ENCODE measurements at regions not wholly inside any gene's neighbourhood (a gene's known extent, or its start where the extent isn't known, plus 50 kb on each side); places are given as distances from the start of the nearest gene placed in this dataset.

GRCh38 chr4:8737601-8738279, 133.9 kb downstream of the HMX1 start:
- no peak overlapping the region for H3K27ac ChIP-seq (ENCODE audit: low read depth in 1 of 2, low read length in 2 of 2)
- no peaks in the 10 kb centered on the region for H3K4me1 Mint-ChIP-seq
- 90% methylated on average over 18 of the region's 23 CpGs for WGBS (ENCODE audit: insufficient coverage)
- no peaks in the 10 kb centered on the region for H4K20me1 ChIP-seq (ENCODE audit: insufficient read depth, low read length)
- peaks cover 0 to 7% (median 2%) of the 10 kb centered on the region in 7 donors for H3K9me3 Mint-ChIP-seq
- no peak overlapping the region for H3K4me2 ChIP-seq (replicated peaks; ENCODE audit: extremely low read depth, low read length, poor library complexity, severe bottlenecking)
- no peak overlapping the region for H3K4me3 ChIP-seq (replicated peaks in 1 of 3; ENCODE audit: low read depth in 2 of 3, low read length in 3 of 3)
- H3K27me3 Mint-ChIP-seq (ENCODE audit: low read depth in 3 of 3) = peaks cover 2 to 9% (median 3%) of the 10 kb centered on the region in 3 donors
- H3K36me3 ChIP-seq (replicated peaks in 1 of 2; ENCODE audit: control insufficient read depth in 1 of 2, insufficient read depth in 2 of 2, low read length in 2 of 2) = no peaks in the 10 kb centered on the region
- no peaks in the 10 kb centered on the region for H3K79me2 ChIP-seq (ENCODE audit: insufficient read depth, low read length)
- no peak overlapping the region for H3K27ac Mint-ChIP-seq
- DNase-seq = no peak
- no peaks in the 10 kb centered on the region for H3K36me3 Mint-ChIP-seq
- H3K4me3 Mint-ChIP-seq = no peak overlapping the region
- TF ChIP-seq CTCF (IDR thresholded peaks at IDR 0.05) = no peak
- no peak overlapping the region for H2AFZ ChIP-seq (ENCODE audit: insufficient read depth, low read depth, low read length, poor library complexity, severe bottlenecking)
- H3K9me3 ChIP-seq (replicated peaks in 1 of 2; ENCODE audit: control insufficient read depth in 1 of 2, insufficient read depth in 1 of 2, low read length in 2 of 2) = peaks cover 0 to 5% of the 10 kb centered on the region in 2 donors
- intact Hi-C loops (cut with micrococcal nuclease) = no loop called here
- H3K27me3 ChIP-seq (ENCODE audit: control insufficient read depth in 2 of 2, insufficient read depth in 2 of 2, low read length in 2 of 2) = no peaks in the 10 kb centered on the region
- H3K9ac ChIP-seq (ENCODE audit: insufficient read depth, low read length, poor library complexity, severe bottlenecking) = no peak overlapping the region
- H3K4me1 ChIP-seq (ENCODE audit: control insufficient read depth in 1 of 2, insufficient read depth in 2 of 2, low read length in 2 of 2) = no peaks in the 10 kb centered on the region

- H3K4me1 Mint-ChIP-seq = no peaks in the 10 kb centered on the region
- intact Hi-C loops (cut with micrococcal nuclease) = no loop called here
- Histone ChIP-seq H4K20me1 (ENCODE audit: insufficient read depth, low read length) (no peaks in the 10 kb centered on the region), H3K36me3 (replicated peaks in 1 of 2; ENCODE audit: control insufficient read depth in 1 of 2, insufficient read depth in 2 of 2, low read length in 2 of 2) (no peaks in the 10 kb centered on the region), H3K9me3 (replicated peaks in 1 of 2; ENCODE audit: control insufficient read depth in 1 of 2, insufficient read depth in 1 of 2, low read length in 2 of 2) (peaks cover 0 to 5% of the 10 kb centered on the region in 2 donors), H3K4me1 (ENCODE audit: control insufficient read depth in 1 of 2, insufficient read depth in 2 of 2, low read length in 2 of 2) (no peaks in the 10 kb centered on the region), H3K27me3 (ENCODE audit: control insufficient read depth in 2 of 2, insufficient read depth in 2 of 2, low read length in 2 of 2) (no peaks in the 10 kb centered on the region), H3K27ac (ENCODE audit: low read depth in 1 of 2, low read length in 2 of 2) (no peak overlapping the region), H3K4me3 (replicated peaks in 1 of 3; ENCODE audit: low read depth in 2 of 3, low read length in 3 of 3) (no peak overlapping the region), H3K4me2 (replicated peaks; ENCODE audit: extremely low read depth, low read length, poor library complexity, severe bottlenecking) (no peak overlapping the region), H2AFZ (ENCODE audit: insufficient read depth, low read depth, low read length, poor library complexity, severe bottlenecking) (no peak overlapping the region), H3K79me2 (ENCODE audit: insufficient read depth, low read length) (no peaks in the 10 kb centered on the region), H3K9ac (ENCODE audit: insufficient read depth, low read length, poor library complexity, severe bottlenecking) (no peak overlapping the region)
- H3K27me3 Mint-ChIP-seq (ENCODE audit: low read depth in 3 of 3) = peaks cover 2 to 9% (median 3%) of the 10 kb centered on the region in 3 donors
- no peak for DNase-seq
- no peak overlapping the region for H3K27ac Mint-ChIP-seq
- no peaks in the 10 kb centered on the region for H3K36me3 Mint-ChIP-seq
- 89% methylated on average over 8 of the region's 11 CpGs for WGBS (ENCODE audit: insufficient coverage)
- H3K4me3 Mint-ChIP-seq = no peak overlapping the region
- no peak for TF ChIP-seq CTCF (IDR thresholded peaks at IDR 0.05)
- peaks cover 0 to 11% (median 4%) of the 10 kb centered on the region in 7 donors for H3K9me3 Mint-ChIP-seq
Observed at GRCh38 chr4:8737075-8737474, 134.6 kb downstream of the HMX1 start.
